Ectodermal cell (in vitro differentiated cells): ENCODE measurements at regions not wholly inside any gene's neighbourhood (a gene's known extent, or its start where the extent isn't known, plus 50 kb on each side); places are given as distances from the start of the nearest gene placed in this dataset.
"Not testable (repeated sequence)": the region's sequence is repeated elsewhere in the genome, so short reads cannot be mapped to it uniquely, and the experiment has no call there.

Experiments used
- H3K27ac ChIP-seq: 2 replicates; pipeline ENCODE4 v1.7.0; 2013; ENCODE audit warnings: mild to moderate bottlenecking, low read depth, low read length; ENCODE audit not compliant: insufficient read depth, poor library complexity, severe bottlenecking
- H3K27me3 ChIP-seq: 2 replicates; pipeline ENCODE4 v1.7.0; 2013; ENCODE audit warnings: mild to moderate bottlenecking, low read length; ENCODE audit not compliant: insufficient read depth, control insufficient read depth, poor library complexity, severe bottlenecking
- H3K36me3 ChIP-seq: one replicate; pipeline ENCODE4 v1.7.0; 2013; ENCODE audit warnings: low read length; ENCODE audit not compliant: control insufficient read depth, insufficient read depth
- H3K4me1 ChIP-seq: one replicate; pipeline ENCODE4 v1.7.0; 2013; ENCODE audit warnings: low read length; ENCODE audit not compliant: control insufficient read depth, insufficient read depth
- H3K4me3 ChIP-seq: 2 replicates; pipeline ENCODE4 v1.7.0; 2013; ENCODE audit warnings: low read depth, low read length, control low read depth; ENCODE audit not compliant: insufficient read depth
- H3K9me3 ChIP-seq: 2 replicates; pipeline ENCODE4 v1.7.0; 2013; ENCODE audit warnings: mild to moderate bottlenecking, low read length, moderate library complexity; ENCODE audit not compliant: control insufficient read depth
- WGBS, 2 experiments: methylation state at CpG; one replicate each; pipeline ENCODE4 v1.1.7; 2013; ENCODE audit warnings: missing lambda C conversion rate in 2 of 2; 5-methylcytosine and 5-hydroxymethylcytosine counted together

DNA sequence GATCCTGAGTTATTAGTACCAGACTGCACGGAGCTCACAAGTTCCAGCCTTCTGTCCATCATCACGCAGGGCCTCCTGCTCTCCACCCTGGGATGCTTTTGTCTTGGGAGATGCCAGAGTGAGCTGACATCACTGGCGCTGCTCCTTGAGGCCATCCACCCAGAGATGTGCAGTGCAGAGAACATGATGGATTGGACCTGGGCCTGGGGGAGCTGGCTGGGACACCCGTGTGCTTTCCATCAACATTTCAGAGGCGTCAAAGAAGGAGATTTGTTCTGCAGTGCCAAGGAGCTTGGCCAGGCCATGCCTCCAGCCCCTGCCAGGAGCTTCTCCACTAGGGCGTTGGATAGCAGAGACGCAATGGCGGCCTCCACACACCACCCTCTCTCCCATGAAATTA is 206.6 kb upstream of the ZNF469 start:
- not testable (repeated sequence) for H3K4me3 ChIP-seq, H3K9me3 ChIP-seq, H3K36me3 ChIP-seq, H3K4me1 ChIP-seq, H3K27me3 ChIP-seq, H3K27ac ChIP-seq
- 89 to 91% methylated on average over 3 of the region's 8 CpGs for WGBS, 2 experiments

DNA sequence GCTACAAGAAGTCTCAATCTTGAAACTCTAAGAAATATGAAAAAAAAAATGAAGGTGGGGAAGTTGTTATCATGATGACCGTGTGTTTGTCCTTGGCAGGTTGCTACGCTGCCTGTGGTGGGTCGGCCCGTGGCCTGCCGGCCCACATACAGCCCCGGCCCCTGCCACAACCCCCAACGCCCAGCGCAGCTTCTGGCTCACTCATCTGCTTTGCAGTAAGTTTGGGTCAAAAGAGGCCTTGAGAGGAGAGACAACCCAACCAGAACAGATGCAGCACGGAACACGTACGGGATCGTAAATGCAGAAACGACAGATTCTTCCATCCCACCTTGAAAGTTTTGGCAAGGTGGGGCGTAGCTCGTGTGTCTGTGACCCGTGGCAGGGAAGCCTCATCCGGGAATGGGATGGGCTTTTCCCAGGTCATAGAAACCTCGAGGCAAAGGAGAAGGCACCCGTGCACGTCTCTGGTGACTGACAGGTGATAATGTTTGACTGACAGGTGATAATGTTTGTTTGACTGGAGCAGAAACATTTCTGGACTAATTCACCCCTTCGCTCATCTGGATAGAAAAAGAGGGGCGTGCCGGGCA is 206.1 kb upstream of the ZNF469 start:
- not testable (repeated sequence) for H3K4me1 ChIP-seq, H3K27ac ChIP-seq, H3K4me3 ChIP-seq, H3K9me3 ChIP-seq, H3K36me3 ChIP-seq, H3K27me3 ChIP-seq
- WGBS, 2 experiments = 95 to 96% methylated on average over 23 of the region's 23 CpGs

DNA sequence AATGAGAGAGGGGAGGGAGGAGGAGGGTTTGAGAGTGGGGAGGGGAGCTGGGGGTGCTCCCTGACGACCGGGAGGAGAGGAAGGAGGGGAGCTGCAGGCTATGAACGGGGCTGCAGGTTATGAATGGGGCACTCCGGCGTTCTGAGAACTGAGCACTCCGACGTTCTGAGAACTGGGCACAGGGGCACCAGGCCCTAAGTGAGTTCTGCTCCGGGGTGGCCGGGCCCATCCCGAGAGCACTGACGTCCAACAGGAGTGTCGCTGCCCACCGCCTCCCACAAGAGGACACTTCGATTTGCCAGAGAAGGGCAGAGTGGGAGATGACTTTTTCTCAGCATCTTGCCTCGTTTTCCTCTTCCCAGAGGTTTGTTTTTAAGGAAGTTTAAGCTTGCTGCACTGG is 204.5 kb upstream of the ZNF469 start:
- H3K9me3 ChIP-seq, H3K27ac ChIP-seq, H3K4me3 ChIP-seq, H3K27me3 ChIP-seq, H3K36me3 ChIP-seq, H3K4me1 ChIP-seq: not testable (repeated sequence)
- WGBS, 2 experiments = 88 to 89% methylated on average over 14 to 15 of the region's 15 CpGs

DNA sequence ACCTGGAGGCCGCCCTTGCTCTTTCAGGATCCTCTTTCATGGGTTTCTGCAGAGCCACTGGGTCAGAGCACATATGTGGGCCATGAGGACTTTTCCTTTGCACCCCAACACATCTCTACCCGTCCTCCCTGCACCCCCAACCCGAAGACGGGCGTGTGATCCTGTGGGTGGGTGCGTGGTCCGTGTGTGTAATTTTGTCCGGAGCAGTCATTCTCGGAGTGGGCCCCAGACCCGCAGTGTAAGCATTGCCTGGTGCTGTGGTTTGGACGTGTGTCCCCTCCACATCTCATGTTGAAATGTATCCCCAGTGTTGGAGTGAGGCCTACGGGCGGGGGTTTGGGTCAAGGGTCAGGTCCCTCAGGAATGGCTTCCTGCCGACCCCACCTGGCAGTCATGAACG is 203.9 kb upstream of the ZNF469 start:
- not testable (repeated sequence) for H3K27ac ChIP-seq, H3K27me3 ChIP-seq, H3K36me3 ChIP-seq, H3K4me3 ChIP-seq, H3K4me1 ChIP-seq, H3K9me3 ChIP-seq
- WGBS, 2 experiments = 89 to 90% methylated on average over 15 of the region's 15 CpGs

DNA sequence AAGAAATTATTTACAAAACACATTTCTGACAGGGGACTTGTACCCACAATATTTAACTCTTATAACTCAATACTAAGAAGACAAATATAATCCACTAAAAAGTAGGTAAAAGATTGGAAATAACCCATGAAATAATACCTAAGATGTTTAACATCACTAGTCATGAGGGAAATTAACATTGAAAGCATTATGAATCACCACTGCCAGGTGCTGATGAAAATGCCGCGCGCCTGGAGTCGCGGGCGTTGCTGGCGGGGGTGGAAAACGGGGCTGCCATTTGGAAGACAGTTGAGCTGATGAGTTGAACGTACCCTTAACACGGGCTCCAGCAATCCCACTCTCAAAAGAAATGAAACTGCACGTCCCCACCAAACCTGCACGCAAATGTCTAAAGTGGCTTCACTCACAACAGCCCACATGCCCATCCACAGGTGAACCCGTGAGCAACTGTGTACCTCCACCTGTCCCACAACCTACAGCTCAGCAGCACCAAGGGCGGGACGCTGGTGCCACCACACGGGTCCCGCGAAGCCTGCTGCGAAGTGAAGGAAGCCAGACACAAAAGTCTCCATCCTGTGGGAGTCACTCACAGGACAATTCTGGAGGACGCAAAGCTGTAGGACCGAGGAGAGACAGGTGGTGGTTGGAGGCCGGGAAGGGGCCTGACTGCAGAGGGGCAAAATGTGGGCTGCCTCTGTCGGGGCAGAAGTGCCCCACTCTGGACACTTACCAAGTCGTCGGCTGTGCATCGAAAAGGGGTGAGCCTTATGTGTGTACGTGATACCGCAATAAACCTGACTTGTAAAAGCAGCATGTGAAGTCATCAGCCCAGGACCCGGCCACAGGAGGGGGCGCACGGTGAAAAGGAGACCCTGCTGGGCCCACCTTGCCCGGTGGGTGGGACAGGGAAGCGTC is 199.5 kb upstream of the ZNF469 start:
- H3K4me1 ChIP-seq, H3K9me3 ChIP-seq, H3K4me3 ChIP-seq, H3K27ac ChIP-seq, H3K27me3 ChIP-seq, H3K36me3 ChIP-seq: not testable (repeated sequence)
- WGBS, 2 experiments = 88 to 89% methylated on average over 33 of the region's 33 CpGs

DNA sequence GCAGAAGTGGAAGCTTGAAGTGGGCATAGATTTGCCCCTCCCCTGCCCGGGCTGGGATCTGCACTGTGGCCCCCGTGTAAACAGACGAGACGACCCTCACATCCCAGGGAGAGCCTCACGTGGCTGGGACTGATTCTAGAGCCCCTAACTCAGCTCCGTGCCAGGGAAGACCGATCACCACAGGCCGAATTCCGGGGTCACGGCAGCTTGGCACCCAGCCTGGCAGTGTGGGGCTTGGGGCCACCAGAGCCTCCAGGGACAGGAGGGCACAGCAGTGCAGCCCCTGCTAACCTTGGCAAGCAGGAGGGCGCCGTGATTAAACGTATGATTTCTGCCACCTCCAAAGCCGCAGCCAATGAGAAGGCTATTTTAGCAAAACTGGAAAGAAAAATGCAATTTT is 198.7 kb upstream of the ZNF469 start:
- WGBS, 2 experiments = 96 to 97% methylated on average over 6 to 8 of the region's 14 CpGs

DNA sequence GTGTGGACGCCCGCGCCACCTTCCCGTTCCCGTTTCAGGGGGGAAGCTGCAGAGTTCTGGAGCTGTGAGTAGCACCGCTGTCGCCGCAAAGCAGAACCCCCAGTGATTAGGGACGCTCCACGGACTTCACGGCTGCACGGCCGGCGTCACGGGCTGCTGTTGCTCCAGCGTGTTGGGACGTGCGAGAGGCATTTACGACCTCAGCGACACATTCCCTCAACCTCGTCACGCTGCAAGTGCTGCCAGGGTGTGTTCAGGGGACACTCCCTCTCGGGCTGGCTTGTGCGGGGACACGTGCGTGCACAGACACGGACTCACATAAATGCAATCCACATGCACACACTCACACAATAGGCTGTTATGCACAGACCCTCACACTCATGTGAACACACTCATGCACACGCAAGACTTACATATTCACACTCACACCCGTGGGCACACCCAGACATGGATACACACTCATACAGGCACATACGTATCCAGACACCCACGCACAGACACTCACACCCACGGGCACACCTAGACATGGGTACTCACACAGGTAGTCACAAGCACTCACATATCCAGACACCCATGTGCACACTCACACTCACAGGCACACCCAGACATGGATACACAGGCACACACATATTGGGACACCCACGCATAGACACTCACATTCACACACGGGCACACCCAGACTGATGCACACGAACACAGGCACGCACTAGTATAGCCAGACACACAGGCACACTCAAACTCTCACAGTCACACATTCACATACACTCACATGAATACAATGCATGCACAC is 198.0 kb upstream of the ZNF469 start:
- H3K36me3 ChIP-seq, H3K9me3 ChIP-seq, H3K27me3 ChIP-seq, H3K4me1 ChIP-seq, H3K4me3 ChIP-seq, H3K27ac ChIP-seq: not testable (repeated sequence)
- 95 to 96% methylated on average over 33 to 36 of the region's 36 CpGs for WGBS, 2 experiments

More for the DNA sequence above, 198.7 kb upstream of the ZNF469 start:
- not testable (repeated sequence) for H3K9me3 ChIP-seq, H3K4me1 ChIP-seq, H3K27me3 ChIP-seq, H3K36me3 ChIP-seq, H3K27ac ChIP-seq, H3K4me3 ChIP-seq

DNA sequence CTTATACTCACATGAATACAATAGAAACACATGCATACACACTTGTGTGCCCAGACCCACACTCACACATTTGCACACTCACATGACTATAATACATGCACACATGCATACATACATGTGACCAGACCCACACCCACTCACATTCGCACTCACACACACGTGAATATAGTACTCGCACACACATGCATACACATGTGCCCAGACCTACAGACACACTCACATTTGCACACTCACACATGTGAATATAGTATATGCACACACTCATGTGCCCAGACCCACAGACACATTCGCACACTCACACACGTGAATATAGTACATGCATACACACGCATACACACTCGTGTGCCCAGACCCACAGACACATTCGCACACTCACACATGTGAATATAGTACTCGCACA is 197.4 kb upstream of the ZNF469 start:
- H3K9me3 ChIP-seq, H3K4me1 ChIP-seq, H3K27ac ChIP-seq, H3K27me3 ChIP-seq, H3K36me3 ChIP-seq, H3K4me3 ChIP-seq: not testable (repeated sequence)
- 95 to 97% methylated on average over 7 to 9 of the region's 9 CpGs for WGBS, 2 experiments

DNA sequence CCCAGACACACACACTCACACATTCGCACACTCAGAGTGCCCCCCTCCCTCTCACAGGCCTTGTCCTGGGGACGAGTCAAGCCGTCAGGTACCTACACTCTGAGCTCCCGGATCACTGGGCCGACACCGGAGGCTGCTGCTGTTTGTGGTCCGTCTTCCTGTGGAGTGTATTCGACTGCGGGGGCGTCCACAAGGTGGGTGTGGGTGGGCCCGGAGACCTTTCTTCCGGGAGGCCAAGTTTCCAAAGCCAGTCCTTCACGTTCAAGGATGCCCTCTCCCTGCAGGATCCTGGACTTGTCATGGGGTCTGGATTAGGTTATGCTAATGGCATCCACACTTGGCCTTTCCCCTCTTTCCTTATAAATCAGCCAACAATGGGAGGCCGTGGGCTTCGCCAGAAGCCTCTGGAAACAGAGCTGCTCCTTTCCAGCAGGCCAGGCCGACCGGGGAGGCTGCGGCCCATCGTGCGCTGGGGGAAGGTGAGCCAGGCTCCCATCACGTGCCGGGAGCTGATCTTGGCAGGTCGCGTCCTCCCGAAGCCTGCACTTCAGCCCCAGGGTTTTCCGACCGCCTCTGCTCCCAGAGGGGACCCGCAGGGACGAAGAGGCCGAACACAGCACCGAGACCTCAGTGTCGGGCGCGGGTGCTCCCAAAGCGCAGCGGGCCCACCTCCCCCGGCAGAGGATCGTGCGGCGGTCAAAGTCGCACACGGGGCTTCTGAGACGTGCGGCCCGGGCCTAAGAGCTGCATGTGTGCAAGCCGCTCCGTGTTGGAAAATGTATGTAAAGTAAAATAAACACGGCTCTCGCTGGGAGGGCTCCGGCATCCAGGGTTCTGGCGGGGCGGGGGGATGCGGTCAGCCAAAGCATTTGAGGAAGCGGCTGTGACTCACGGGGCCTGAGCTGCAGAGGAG is 196.5 kb upstream of the ZNF469 start:
- not testable (repeated sequence) for H3K27ac ChIP-seq, H3K36me3 ChIP-seq, H3K4me1 ChIP-seq, H3K27me3 ChIP-seq, H3K4me3 ChIP-seq, H3K9me3 ChIP-seq
- 86% methylated on average over 52 to 53 of the region's 55 CpGs for WGBS, 2 experiments
